Sigmoid colon (tissue), 4 donors: ENCODE measurements at regions not wholly inside any gene's neighbourhood (a gene's known extent, or its start where the extent isn't known, plus 50 kb on each side); places are given as distances from the start of the nearest gene placed in this dataset.

Experiments
- CTCF ChIP-seq, 4 experiments: fragments of 450-650 bp in 3 of 4; fragments of 200-600 bp in 1 of 4; IDR thresholded peaks; one replicate each; pipeline ENCODE4 v1.5.1; 2016 to 2019; ENCODE audit warnings: antibody characterized with exemption in 4 of 4, mild to moderate bottlenecking in 3 of 4, moderate library complexity in 2 of 4
- EP300 ChIP-seq, 4 donors: sonication (generic); formaldehyde crosslinking; IDR thresholded peaks; one replicate each; pipeline ENCODE4 v1.6.1; 2017; ENCODE audit warnings: antibody characterized with exemption in 4 of 4
- POLR2A ChIP-seq, 2 donors: fragments of 450-650 bp; IDR thresholded peaks; one replicate each; pipeline ENCODE4 v1.6.1; 2016; ENCODE audit warnings: antibody characterized with exemption in 2 of 2, mild to moderate bottlenecking in 2 of 2, moderate library complexity in 2 of 2
- POLR2AphosphoS5 ChIP-seq, 4 donors: sonication (generic); formaldehyde crosslinking; IDR thresholded peaks; one replicate each; pipeline ENCODE4 v1.6.1; 2017; ENCODE audit warnings: antibody characterized with exemption in 4 of 4

- no peak for TF ChIP-seq CTCF (IDR thresholded peaks at IDR 0.05)
- no peak for TF ChIP-seq EP300 (IDR thresholded peaks at IDR 0.05)
- TF ChIP-seq POLR2AphosphoS5 (IDR thresholded peaks at IDR 0.05): no peak
- TF ChIP-seq POLR2A (IDR thresholded peaks at IDR 0.05): no peak
These were observed 374.4 kb upstream of the PRMT6 start for GRCh38 chr1:106681939-106682522.
